Esophagus muscularis mucosa (tissue), 3 donors: ENCODE measurements at regions not wholly inside any gene's neighbourhood (a gene's known extent, or its start where the extent isn't known, plus 50 kb on each side); places are given as distances from the start of the nearest gene placed in this dataset.

Experiments
- CTCF ChIP-seq, 3 experiments: fragments of 200-600 bp in 2 of 3; fragments of 450-650 bp in 1 of 3; sonication (generic) in 2 of 3; IDR thresholded peaks; one replicate each; pipeline ENCODE4 v1.5.1; 2017 to 2019; ENCODE audit warnings: antibody characterized with exemption in 3 of 3, mild to moderate bottlenecking in 2 of 3, moderate library complexity in 1 of 3
- POLR2A ChIP-seq: fragments of 450-650 bp; IDR thresholded peaks from one replicate; pipeline ENCODE4 v1.6.1; 2017; ENCODE audit warnings: antibody characterized with exemption, moderate library complexity, mild to moderate bottlenecking, low read depth
- POLR2AphosphoS5 ChIP-seq, 2 donors: sonication (generic); formaldehyde crosslinking; IDR thresholded peaks; one replicate each; pipeline ENCODE4 v1.6.1; 2017; ENCODE audit warnings: antibody characterized with exemption in 2 of 2

DNA sequence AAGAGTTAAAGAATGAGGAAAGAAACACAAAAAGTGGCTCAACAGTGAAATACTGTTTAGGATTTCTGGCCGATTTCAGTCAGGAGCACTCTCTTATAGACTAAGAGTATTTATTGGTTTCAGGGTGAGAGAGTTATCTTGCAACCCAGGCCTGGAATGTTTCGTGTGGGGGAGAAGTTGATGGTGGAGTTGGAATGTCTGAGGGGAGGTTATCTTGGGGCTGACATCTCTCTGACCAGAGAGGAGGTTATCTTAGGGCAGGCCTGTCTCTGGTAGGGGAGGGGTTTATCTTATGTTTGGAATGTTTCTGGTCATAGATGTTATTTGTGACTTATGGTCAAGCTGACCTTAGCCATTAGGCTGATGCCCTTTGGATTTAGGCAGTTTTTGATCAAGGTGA lies 80.3 kb downstream of the HTR1B start:
- TF ChIP-seq POLR2A (no peak), CTCF (IDR thresholded peaks at IDR 0.05) (no peak), POLR2AphosphoS5 (IDR thresholded peaks at IDR 0.05) (no peak)
